Activated T-cell treated with anti-CD3 and anti-CD28 coated beads for 1 hour (primary cell): ENCODE measurements at regions not wholly inside any gene's neighbourhood (a gene's known extent, or its start where the extent isn't known, plus 50 kb on each side); places are given as distances from the start of the nearest gene placed in this dataset.
"Not testable (repeated sequence)": the region's sequence is repeated elsewhere in the genome, so short reads cannot be mapped to it uniquely, and the experiment has no call there.

ENCODE experiments used
- DNase-seq: peaks from one replicate; pipeline ENCODE4 v3.0.0-alpha.2; 2020; ENCODE audit warnings: low read depth

DNA sequence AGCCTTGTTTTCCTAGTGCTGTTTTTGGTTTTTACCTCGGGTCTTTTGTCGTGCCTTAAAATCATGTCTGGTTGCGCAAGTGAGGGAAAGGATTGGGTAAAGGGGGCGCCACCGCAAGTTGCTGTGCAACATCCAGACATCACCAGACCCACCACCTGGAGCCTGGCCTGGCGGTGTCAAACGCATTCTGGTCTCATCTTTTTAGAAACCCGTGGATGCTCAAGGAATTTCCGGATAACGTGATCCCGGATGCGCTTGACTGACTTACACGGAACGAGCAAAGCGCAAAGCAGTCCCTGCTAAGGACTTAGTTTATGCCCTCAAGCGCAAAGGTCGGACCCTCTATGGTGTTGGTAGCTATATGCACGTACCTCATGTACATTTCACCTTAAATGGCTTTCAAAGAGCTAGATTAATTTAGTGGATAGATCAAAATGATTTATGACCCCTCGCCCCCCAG is 105.2 kb downstream of the OR2B2 start:
- no peak for DNase-seq

DNA sequence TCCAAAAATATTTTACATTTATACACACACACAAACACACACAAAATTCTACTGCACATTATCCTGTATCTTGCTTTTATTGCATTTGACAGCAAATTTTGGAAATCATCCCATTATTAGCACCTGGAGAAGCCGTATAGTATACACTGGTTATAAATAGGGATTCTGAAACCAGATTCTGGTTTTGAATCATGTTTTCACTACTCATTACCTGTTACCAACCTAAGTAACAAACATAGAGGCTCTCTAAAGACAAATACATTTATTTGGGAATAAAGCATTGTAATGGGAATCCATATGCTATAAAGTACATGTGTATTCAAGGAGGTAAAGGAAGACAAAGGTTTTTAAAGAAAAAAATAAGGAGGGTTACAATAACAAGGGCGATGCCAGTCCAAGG is 106.8 kb downstream of the OR2B2 start:
- no peak for DNase-seq

GRCh38 chr6:27804851-27805250 is 107.3 kb downstream of the OR2B2 start:
- DNase-seq = no peak

- no peak for DNase-seq
Observed at GRCh38 chr6:27800731-27801373, 111.3 kb downstream of the OR2B2 start.

- DNase-seq = no peak
Observed at GRCh38 chr6:27797960-27798359, 114.2 kb downstream of the OR2B2 start.

DNA sequence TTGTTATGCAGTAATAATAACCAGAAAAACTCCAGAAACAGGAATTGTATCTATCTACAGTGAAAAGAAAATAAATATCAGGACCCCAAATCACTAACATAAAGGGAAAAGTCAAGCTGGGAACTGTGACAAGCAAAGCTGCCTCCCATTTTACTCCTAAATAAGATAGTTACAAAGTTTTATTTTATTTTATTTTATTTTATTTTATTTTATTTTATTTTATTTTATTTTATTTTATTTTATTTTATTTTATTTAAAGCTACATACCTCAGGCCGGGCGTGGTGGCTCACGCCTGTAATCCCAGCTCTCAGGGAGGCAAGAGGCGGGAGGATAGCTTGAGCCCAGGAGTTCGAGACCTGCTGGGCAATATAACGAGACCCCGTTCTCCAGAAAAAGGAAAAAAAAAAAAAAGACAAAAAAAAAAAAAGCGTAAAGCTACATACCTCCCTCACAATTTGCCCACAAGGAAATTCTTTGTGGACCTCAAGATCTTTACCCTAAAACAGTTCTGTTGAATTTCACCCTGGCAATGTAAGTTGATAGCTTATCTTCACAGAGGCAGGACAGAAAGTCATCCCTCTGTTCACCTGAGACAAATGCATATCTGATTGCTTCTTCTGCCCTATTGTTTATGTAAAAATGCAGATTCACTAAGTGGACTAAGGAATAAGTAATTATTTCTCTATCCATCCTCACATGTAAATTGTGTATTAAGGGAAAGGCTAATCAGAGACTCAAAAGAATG is 115.3 kb downstream of the OR2B2 start:
- not testable (repeated sequence) for DNase-seq

DNA sequence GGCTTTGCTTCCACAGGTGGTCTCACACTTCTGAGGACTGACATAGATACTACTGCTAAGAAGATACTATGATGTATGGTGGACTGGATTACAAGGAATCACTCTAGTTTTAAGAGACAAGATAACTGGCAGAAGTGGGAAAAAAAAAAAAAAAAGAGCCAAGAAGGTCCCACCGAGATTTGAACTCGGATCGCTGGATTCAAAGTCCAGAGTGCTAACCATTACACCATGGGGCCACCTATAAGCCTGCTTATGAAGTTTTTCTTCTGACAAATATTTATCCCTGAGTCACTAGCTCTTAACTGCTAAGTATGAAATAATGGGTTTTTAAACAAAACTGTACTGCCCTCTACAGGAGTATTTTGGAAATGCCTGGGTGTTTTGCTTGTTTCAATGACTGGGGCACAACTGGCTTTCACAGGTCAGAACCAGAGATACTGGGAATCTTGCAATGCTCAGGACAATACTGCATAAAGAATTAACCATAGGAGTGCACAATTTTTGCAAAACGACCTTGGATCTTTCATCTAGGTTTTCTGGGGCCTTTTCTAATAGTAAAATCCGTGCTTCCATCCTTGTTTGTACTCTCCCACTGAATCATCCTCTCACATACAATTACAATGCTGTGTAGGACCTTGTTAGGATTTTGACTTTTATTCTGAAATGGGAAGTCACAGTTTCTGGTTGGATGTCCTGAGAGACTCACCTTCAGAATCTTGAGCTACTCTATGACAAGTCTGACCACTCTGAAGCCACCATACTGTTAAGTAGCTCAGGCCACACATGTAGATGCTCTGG is 116.3 kb downstream of the OR2B2 start:
- no peak for DNase-seq

- DNase-seq = no peak
Observed at GRCh38 chr6:27791182-27791943, 120.8 kb downstream of the OR2B2 start.

GRCh38 chr6:27788376-27788775 is 123.8 kb downstream of the OR2B2 start:
- DNase-seq = not testable (repeated sequence)

GRCh38 chr6:27786048-27786447 is 126.1 kb downstream of the OR2B2 start:
- DNase-seq = no peak

DNA sequence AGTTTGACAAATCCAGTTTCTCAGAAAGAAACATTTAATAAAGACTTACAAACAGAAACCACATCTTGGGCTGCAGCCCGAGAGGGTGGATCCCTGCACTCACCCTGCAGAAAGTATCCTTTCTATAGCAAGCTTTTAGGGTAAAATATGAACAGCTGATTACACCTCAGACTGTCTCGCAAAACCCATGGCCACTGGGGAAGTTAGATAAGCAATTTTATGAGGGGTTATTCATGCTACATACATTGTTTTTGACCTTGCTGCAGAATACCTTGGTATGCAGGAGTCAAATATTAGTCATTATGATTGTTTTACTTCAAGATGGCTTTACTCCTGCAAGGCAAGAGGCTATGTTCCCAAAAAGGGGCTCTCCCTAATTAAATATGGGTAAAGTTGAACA is 126.9 kb downstream of the OR2B2 start:
- DNase-seq = no peak

GRCh38 chr6:27782748-27783147 is 129.4 kb downstream of the OR2B2 start:
- no peak for DNase-seq

GRCh38 chr6:27778625-27779417 is 133.4 kb downstream of the OR2B2 start:
- no peak for DNase-seq

DNA sequence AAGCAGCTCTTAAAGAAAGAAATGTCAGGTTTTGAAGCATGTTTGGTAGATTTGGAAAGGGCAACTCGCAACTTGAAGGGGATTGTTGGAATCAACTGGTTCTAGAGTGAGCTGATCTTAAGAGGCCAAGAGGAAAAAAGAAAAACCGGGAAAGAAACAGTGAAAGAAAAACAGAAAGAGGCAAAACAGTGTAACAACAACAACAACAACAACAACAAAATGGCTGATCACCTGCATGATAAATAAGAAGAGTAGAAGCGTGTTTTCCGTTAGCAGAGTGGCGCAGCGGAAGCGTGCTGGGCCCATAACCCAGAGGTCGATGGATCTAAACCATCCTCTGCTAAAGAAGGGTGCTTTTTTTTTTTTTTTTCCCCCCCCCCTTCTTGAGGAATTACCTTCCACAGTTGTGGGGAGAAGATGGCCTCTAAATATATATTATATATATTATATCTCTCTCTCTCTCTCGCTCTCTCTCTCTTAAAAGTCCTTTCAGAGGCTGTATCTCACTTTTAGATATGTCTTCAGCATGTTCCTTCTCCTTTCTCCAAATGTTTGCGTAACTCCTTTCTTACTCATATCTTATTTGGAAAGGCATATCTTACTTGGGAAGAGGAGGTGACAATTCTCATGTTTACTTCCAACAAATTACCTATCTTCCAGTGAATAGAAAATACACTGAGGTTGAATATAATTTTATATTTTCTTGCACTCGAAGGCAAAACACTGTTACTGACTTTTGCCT is 134.4 kb downstream of the OR2B2 start:
- DNase-seq = no peak

DNA sequence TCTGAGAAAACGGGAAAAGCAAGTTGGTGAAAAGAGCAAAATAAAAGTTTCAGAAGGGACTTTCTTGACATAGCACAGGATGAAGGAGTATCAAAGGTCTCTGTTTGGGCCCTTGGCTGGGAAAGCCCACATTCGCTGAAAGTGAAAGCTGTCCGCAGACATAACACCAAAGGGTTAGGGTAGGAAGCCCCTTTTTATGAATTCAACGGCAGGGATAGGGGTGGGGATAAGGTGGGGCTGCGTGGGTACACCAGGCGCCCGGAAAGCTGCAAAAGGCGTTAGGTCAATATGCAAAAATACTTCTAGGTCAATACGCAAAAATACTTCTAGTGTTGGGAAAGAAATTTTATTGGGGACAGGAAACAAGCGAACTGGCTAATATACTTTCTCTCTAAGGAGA is 135.1 kb downstream of the OR2B2 start:
- no peak for DNase-seq

- DNase-seq = no peak
Observed at GRCh38 chr6:27776504-27776903, 135.7 kb downstream of the OR2B2 start.

GRCh38 chr6:27775796-27776184 is 136.4 kb downstream of the OR2B2 start:
- DNase-seq = no peak

DNA sequence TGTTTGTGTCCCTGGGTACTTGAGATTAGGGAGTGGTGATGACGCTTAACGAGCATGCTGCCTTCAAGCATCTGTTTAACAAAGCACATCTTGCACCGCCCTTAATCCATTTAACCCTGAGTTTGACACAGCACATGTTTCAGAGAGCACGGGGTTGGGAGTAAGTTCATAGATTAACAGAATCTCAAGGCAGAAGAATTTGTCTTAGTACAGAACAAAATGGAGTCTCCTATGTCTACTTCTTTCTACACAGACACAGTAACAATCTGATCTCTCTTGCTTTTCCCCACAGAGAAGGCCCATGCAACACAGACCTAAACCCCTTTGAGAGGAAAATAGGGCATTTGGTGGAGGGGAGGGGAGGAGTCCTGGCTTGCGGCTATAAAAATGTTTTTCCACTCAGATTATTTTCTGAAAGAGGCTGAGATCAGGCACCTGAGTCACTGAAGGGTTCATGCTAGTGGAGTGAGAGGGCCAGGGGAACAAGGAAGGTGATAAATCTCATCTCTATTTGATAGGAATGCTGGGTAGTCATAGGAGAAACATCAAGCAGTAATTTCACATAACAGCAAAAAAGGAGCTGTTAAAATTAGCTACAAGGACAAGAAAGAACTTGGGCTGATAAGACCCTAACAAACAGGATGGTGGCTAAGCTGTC is 136.9 kb downstream of the OR2B2 start:
- not testable (repeated sequence) for DNase-seq

DNA sequence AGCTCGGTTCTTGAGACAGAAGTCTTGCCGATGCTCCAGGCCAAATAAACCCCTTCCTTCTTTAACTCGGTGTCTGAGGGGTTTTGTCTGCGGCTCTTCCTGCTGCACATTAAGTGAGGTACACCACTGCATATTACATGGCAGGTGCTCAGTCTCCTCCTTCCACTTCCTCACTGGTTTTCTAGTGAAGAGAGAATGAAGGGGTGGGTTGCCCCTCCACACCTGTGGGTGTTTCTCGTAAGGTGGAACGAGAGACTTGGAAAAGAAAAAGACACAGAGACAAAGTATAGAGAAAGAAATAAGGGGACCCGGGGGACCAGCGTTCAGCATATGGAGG is 138.0 kb downstream of the OR2B2 start:
- not testable (repeated sequence) for DNase-seq
